H1 (cell line): ENCODE measurements at regions not wholly inside any gene's neighbourhood (a gene's known extent, or its start where the extent isn't known, plus 50 kb on each side); places are given as distances from the start of the nearest gene placed in this dataset.

ENCODE experiments used
- CHD7 ChIP-seq: fragments of 300-600 bp; sonication (generic); IDR thresholded peaks from 2 replicates; pipeline ENCODE4 v1.7.1; 2012; ENCODE audit warnings: low read length, moderate library complexity, mild to moderate bottlenecking, inconsistent platforms; ENCODE audit not compliant: insufficient replicate concordance

GRCh38 chr2:187272255-187272654 is 175.8 kb downstream of the CALCRL start (continued):
- TF ChIP-seq CHD7: no peak
